Prostate gland (tissue), 2 donors: ENCODE measurements at regions not wholly inside any gene's neighbourhood (a gene's known extent, or its start where the extent isn't known, plus 50 kb on each side); places are given as distances from the start of the nearest gene placed in this dataset.

Experiments used
- POLR2A ChIP-seq: fragments of 450-650 bp; IDR thresholded peaks from one replicate; pipeline ENCODE4 v1.6.1; 2016; ENCODE audit warnings: antibody characterized with exemption, mild to moderate bottlenecking
- POLR2AphosphoS5 ChIP-seq: sonication (generic); formaldehyde crosslinking; IDR thresholded peaks from one replicate; pipeline ENCODE4 v1.6.1; 2017; ENCODE audit warnings: antibody characterized with exemption
- TF ChIP-seq, protein P1 (sequence below), 4 experiments: fragments of 200-600 bp in 2 of 4; fragments of 450-650 bp in 2 of 4; sonication (generic) in 2 of 4; IDR thresholded peaks; 1 replicate in 3 of 4; 2 replicates in 1 of 4; pipeline ENCODE4 v1.5.1; 2016 to 2019; ENCODE audit warnings: antibody characterized with exemption in 4 of 4, mild to moderate bottlenecking in 2 of 4, moderate library complexity in 2 of 4

DNA sequence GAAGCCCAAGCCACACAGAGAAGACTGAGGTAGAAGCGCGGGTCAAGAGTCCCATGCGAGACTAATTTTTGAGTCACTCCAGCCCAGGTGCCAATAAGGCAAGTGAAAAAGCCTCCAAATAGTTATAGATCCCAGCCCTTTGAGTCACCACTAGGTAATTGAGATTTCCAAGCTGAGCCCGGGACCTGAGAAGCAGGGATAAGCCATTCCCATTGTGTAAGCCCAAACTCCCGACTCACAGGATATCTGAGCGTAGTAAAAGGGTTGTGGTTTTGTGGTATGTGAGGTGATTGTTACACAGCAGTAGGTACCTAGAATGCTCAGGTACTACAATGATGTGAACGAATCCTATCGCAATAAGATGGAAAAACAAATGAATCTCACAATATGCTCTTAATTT, 560.7 kb downstream of the DSC3 start:
- TF ChIP-seq, protein P1, sequence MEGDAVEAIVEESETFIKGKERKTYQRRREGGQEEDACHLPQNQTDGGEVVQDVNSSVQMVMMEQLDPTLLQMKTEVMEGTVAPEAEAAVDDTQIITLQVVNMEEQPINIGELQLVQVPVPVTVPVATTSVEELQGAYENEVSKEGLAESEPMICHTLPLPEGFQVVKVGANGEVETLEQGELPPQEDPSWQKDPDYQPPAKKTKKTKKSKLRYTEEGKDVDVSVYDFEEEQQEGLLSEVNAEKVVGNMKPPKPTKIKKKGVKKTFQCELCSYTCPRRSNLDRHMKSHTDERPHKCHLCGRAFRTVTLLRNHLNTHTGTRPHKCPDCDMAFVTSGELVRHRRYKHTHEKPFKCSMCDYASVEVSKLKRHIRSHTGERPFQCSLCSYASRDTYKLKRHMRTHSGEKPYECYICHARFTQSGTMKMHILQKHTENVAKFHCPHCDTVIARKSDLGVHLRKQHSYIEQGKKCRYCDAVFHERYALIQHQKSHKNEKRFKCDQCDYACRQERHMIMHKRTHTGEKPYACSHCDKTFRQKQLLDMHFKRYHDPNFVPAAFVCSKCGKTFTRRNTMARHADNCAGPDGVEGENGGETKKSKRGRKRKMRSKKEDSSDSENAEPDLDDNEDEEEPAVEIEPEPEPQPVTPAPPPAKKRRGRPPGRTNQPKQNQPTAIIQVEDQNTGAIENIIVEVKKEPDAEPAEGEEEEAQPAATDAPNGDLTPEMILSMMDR (IDR thresholded peaks at IDR 0.05), result no peak
- no peak for TF ChIP-seq POLR2A
- TF ChIP-seq POLR2AphosphoS5, result no peak
